ENCODE measurements at regions not wholly inside any gene's neighbourhood (a gene's known extent, or its start where the extent isn't known, plus 50 kb on each side); places are given as distances from the start of the nearest gene placed in this dataset.

- 50 to 52% methylated on average over 6 of the region's 6 CpGs for WGBS, 2 donors (ENCODE audit: low coverage in 1 of 2)
- in situ Hi-C loops (cut with MboI; ENCODE audit: low pct_ligation_motif_present in 1 of 4, low pct_unique_long_range_greater_than_20kb in 1 of 4, low sequenced_read_pairs in 3 of 4), result no loop called here
- H3K9me3 ChIP-seq, result no peaks in the 10 kb centered on the region
Observed at GRCh38 chr1:208923946-208924720, 659.4 kb upstream of the CAMK1G start.

GRCh38 chr1:208924928-208925327 lies 658.6 kb upstream of the CAMK1G start:
- in situ Hi-C loops (cut with MboI; ENCODE audit: low pct_ligation_motif_present in 1 of 4, low pct_unique_long_range_greater_than_20kb in 1 of 4, low sequenced_read_pairs in 3 of 4) (no loop called here), intact Hi-C loops (cut with DNase I; ENCODE audit: low total_unique reads) (no loop called here)
- H3K4me3 ChIP-seq, result no peak overlapping the region
- TF ChIP-seq POLR2A (IDR thresholded peaks at IDR 0.05) (no peak), POLR2AphosphoS5 (IDR thresholded peaks at IDR 0.05) (no peak), EP300 (IDR thresholded peaks at IDR 0.05; ENCODE audit: low read depth) (no peak), CTCF (IDR thresholded peaks at IDR 0.05) (no peak)
- WGBS, 2 donors (ENCODE audit: low coverage in 1 of 2), result 14 to 63% methylated on average over 1 to 5 of the region's 5 CpGs
- DNase-seq, result no peak
- H3K4me1 ChIP-seq, result no peaks in the 10 kb centered on the region
- H3K36me3 ChIP-seq, result no peaks in the 10 kb centered on the region
- H3K9me3 ChIP-seq, result no peaks in the 10 kb centered on the region
- H3K27me3 ChIP-seq, result no peaks in the 10 kb centered on the region
- no peak overlapping the region for H3K27ac ChIP-seq

More at GRCh38 chr1:208923946-208924720, 659.4 kb upstream of the CAMK1G start:
- H3K27ac ChIP-seq, result no peak overlapping the region
- H3K4me1 ChIP-seq, result no peaks in the 10 kb centered on the region
- H3K4me3 ChIP-seq, result no peak overlapping the region
- no peaks in the 10 kb centered on the region for H3K27me3 ChIP-seq
- intact Hi-C loops (cut with DNase I; ENCODE audit: low total_unique reads), result no loop called here
- TF ChIP-seq CTCF (IDR thresholded peaks at IDR 0.05), result no peak
- no peak for TF ChIP-seq EP300 (IDR thresholded peaks at IDR 0.05; ENCODE audit: low read depth)
- TF ChIP-seq POLR2A (IDR thresholded peaks at IDR 0.05), result no peak
- TF ChIP-seq POLR2AphosphoS5 (IDR thresholded peaks at IDR 0.05), result no peak
- H3K36me3 ChIP-seq, result no peaks in the 10 kb centered on the region
- DNase-seq, result no peak

- no peaks in the 10 kb centered on the region for H3K9me3 ChIP-seq
- intact Hi-C loops (cut with DNase I; ENCODE audit: low total_unique reads) (no loop called here), in situ Hi-C loops (cut with MboI; ENCODE audit: low pct_ligation_motif_present in 1 of 4, low pct_unique_long_range_greater_than_20kb in 1 of 4, low sequenced_read_pairs in 3 of 4) (no loop called here)
- no peaks in the 10 kb centered on the region for H3K27me3 ChIP-seq
- TF ChIP-seq CTCF (IDR thresholded peaks at IDR 0.05) (no peak), POLR2AphosphoS5 (IDR thresholded peaks at IDR 0.05) (no peak), EP300 (IDR thresholded peaks at IDR 0.05; ENCODE audit: low read depth) (no peak), POLR2A (IDR thresholded peaks at IDR 0.05) (no peak)
- H3K27ac ChIP-seq, result no peak overlapping the region
- H3K4me1 ChIP-seq, result no peaks in the 10 kb centered on the region
- no peak for DNase-seq
- WGBS, 2 donors (ENCODE audit: low coverage in 1 of 2), result 59 to 72% methylated on average over 5 of the region's 5 CpGs
- H3K36me3 ChIP-seq, result no peaks in the 10 kb centered on the region
- H3K4me3 ChIP-seq, result no peak overlapping the region
Observed at GRCh38 chr1:208928349-208929010, 655.0 kb upstream of the CAMK1G start.

- no peak for DNase-seq
- no peak overlapping the region for H3K27ac ChIP-seq
- WGBS, 2 donors (ENCODE audit: low coverage in 1 of 2), result 63% methylated on average over 3 of the region's 3 CpGs; no CpG with 5 or more reads in 1 of the 2 donors
- H3K4me1 ChIP-seq, result no peaks in the 10 kb centered on the region
- no peaks in the 10 kb centered on the region for H3K36me3 ChIP-seq
- in situ Hi-C loops (cut with MboI; ENCODE audit: low pct_ligation_motif_present in 1 of 4, low pct_unique_long_range_greater_than_20kb in 1 of 4, low sequenced_read_pairs in 3 of 4) (no loop called here), intact Hi-C loops (cut with DNase I; ENCODE audit: low total_unique reads) (no loop called here)
- TF ChIP-seq POLR2AphosphoS5 (IDR thresholded peaks at IDR 0.05), result no peak
- no peak for TF ChIP-seq CTCF (IDR thresholded peaks at IDR 0.05)
- TF ChIP-seq POLR2A (IDR thresholded peaks at IDR 0.05), result no peak
- TF ChIP-seq EP300 (IDR thresholded peaks at IDR 0.05; ENCODE audit: low read depth), result no peak
- H3K27me3 ChIP-seq, result no peaks in the 10 kb centered on the region
- H3K4me3 ChIP-seq, result no peak overlapping the region
- no peaks in the 10 kb centered on the region for H3K9me3 ChIP-seq
Observed at GRCh38 chr1:208929575-208929974, 653.9 kb upstream of the CAMK1G start.
